Subcutaneous abdominal adipose tissue (tissue), 5 donors: ENCODE measurements at regions not wholly inside any gene's neighbourhood (a gene's known extent, or its start where the extent isn't known, plus 50 kb on each side); places are given as distances from the start of the nearest gene placed in this dataset.
"Not testable (repeated sequence)": the region's sequence is repeated elsewhere in the genome, so short reads cannot be mapped to it uniquely, and the experiment has no call there.

Experiments used
- H3K27ac ChIP-seq: one replicate; pipeline ENCODE4 v1.7.0; 2013; ENCODE audit warnings: low read depth, mild to moderate bottlenecking, inconsistent platforms, low read length, moderate library complexity
- H3K27me3 ChIP-seq, 5 donors: one replicate each; pipeline ENCODE4 v1.7.0; 2013; ENCODE audit warnings: low read length in 5 of 5, inconsistent platforms in 1 of 5; ENCODE audit not compliant: control insufficient read depth in 5 of 5, insufficient read depth in 4 of 5
- H3K36me3 ChIP-seq, 5 donors: one replicate each; pipeline ENCODE4 v1.7.0; 2013; ENCODE audit warnings: low read length in 5 of 5; ENCODE audit not compliant: control insufficient read depth in 5 of 5, insufficient read depth in 5 of 5
- H3K4me1 ChIP-seq, 5 donors: one replicate each; pipeline ENCODE4 v1.7.0; 2013; ENCODE audit warnings: low read length in 5 of 5, mild to moderate bottlenecking in 3 of 5, moderate library complexity in 1 of 5; ENCODE audit not compliant: control insufficient read depth in 5 of 5, insufficient read depth in 5 of 5
- H3K4me3 ChIP-seq, 5 donors: one replicate each; pipeline ENCODE4 v1.7.0; 2013; ENCODE audit warnings: low read length in 5 of 5, low read depth in 1 of 5
- H3K9ac ChIP-seq, 5 donors: one replicate each; pipeline ENCODE4 v1.7.0; 2013; ENCODE audit warnings: low read length in 5 of 5, mild to moderate bottlenecking in 4 of 5, moderate library complexity in 3 of 5
- H3K9me3 ChIP-seq, 5 donors: one replicate each; pipeline ENCODE4 v1.7.0; 2013; ENCODE audit warnings: low read length in 5 of 5; ENCODE audit not compliant: control insufficient read depth in 5 of 5
- donor health status: healthy.
- donor health status: healthy.
- donor health status: healthy.
- donor health status: healthy.
- donor health status: healthy.

GRCh38 chr2:39865751-39866150, 86.7 kb upstream of the THUMPD2 start:
- H3K27ac ChIP-seq = no peak overlapping the region
- H3K4me3 ChIP-seq = no peak overlapping the region
- no peaks in the 10 kb centered on the region for H3K9me3 ChIP-seq
- H3K4me1 ChIP-seq = peaks cover 0 to 4% (median 0%) of the 10 kb centered on the region in 5 donors
- no peaks in the 10 kb centered on the region for H3K27me3 ChIP-seq
- no peak overlapping the region for H3K9ac ChIP-seq
- no peaks in the 10 kb centered on the region for H3K36me3 ChIP-seq

- not testable (repeated sequence) for H3K4me3 ChIP-seq, H3K27ac ChIP-seq, H3K27me3 ChIP-seq, H3K9me3 ChIP-seq, H3K36me3 ChIP-seq, H3K4me1 ChIP-seq, H3K9ac ChIP-seq
Measured at GRCh38 chr2:39863672-39864071, 84.6 kb upstream of the THUMPD2 start.

- no peaks in the 10 kb centered on the region for H3K36me3 ChIP-seq
- H3K9me3 ChIP-seq = no peaks in the 10 kb centered on the region
- no peaks in the 10 kb centered on the region for H3K27me3 ChIP-seq
- no peaks in the 10 kb centered on the region for H3K4me1 ChIP-seq
- no peak overlapping the region for H3K27ac ChIP-seq
- H3K9ac ChIP-seq = no peak overlapping the region
- no peak overlapping the region for H3K4me3 ChIP-seq
Measured at GRCh38 chr2:39860538-39860937, 81.5 kb upstream of the THUMPD2 start.

- no peaks in the 10 kb centered on the region for H3K9me3 ChIP-seq
- no peak overlapping the region for H3K27ac ChIP-seq
- H3K4me3 ChIP-seq = no peak overlapping the region
- no peaks in the 10 kb centered on the region for H3K36me3 ChIP-seq
- H3K27me3 ChIP-seq = no peaks in the 10 kb centered on the region
- H3K4me1 ChIP-seq = no peaks in the 10 kb centered on the region
- no peak overlapping the region for H3K9ac ChIP-seq
Measured at GRCh38 chr2:39858677-39859076, 79.6 kb upstream of the THUMPD2 start.

GRCh38 chr2:39855856-39856255, 76.8 kb upstream of the THUMPD2 start:
- Histone ChIP-seq H3K9ac (no peak overlapping the region), H3K27ac (no peak overlapping the region), H3K36me3 (no peaks in the 10 kb centered on the region), H3K4me3 (no peak overlapping the region), H3K9me3 (no peaks in the 10 kb centered on the region), H3K4me1 (peaks cover 4 to 15% (median 14%) of the 10 kb centered on the region in 5 donors), H3K27me3 (no peaks in the 10 kb centered on the region)

- H3K27me3 ChIP-seq = no peaks in the 10 kb centered on the region
- no peaks in the 10 kb centered on the region for H3K9me3 ChIP-seq
- H3K9ac ChIP-seq = no peak overlapping the region
- H3K27ac ChIP-seq = no peak overlapping the region
- H3K4me1 ChIP-seq = peaks cover 4 to 17% (median 14%) of the 10 kb centered on the region in 5 donors
- no peaks in the 10 kb centered on the region for H3K36me3 ChIP-seq
- H3K4me3 ChIP-seq = no peak overlapping the region
Measured at GRCh38 chr2:39854771-39855170, 75.7 kb upstream of the THUMPD2 start.

GRCh38 chr2:39852831-39853230, 73.8 kb upstream of the THUMPD2 start:
- Histone ChIP-seq H3K27ac (no peak overlapping the region), H3K9me3 (no peaks in the 10 kb centered on the region), H3K36me3 (no peaks in the 10 kb centered on the region), H3K27me3 (no peaks in the 10 kb centered on the region), H3K9ac (no peak overlapping the region), H3K4me3 (no peak overlapping the region), H3K4me1 (peaks cover 4 to 17% (median 14%) of the 10 kb centered on the region in 5 donors)

GRCh38 chr2:39851651-39852110, 72.6 kb upstream of the THUMPD2 start:
- peak overlapping the region in 1 of 5 donors; percentile 5 for H3K9ac ChIP-seq
- no peak overlapping the region for H3K27ac ChIP-seq
- H3K4me1 ChIP-seq = peaks cover 4 to 17% (median 14%) of the 10 kb centered on the region in 5 donors
- H3K27me3 ChIP-seq = no peaks in the 10 kb centered on the region
- H3K4me3 ChIP-seq = peak overlapping the region; percentile 8 to 54 (median 45)
- H3K9me3 ChIP-seq = no peaks in the 10 kb centered on the region
- no peaks in the 10 kb centered on the region for H3K36me3 ChIP-seq

GRCh38 chr2:39851251-39851650, 72.2 kb upstream of the THUMPD2 start:
- Histone ChIP-seq H3K9me3 (no peaks in the 10 kb centered on the region), H3K27ac (no peak overlapping the region), H3K9ac (peak overlapping the region in 1 of 5 donors; percentile 5), H3K4me1 (peaks cover 4 to 19% (median 14%) of the 10 kb centered on the region in 5 donors), H3K27me3 (no peaks in the 10 kb centered on the region), H3K36me3 (no peaks in the 10 kb centered on the region), H3K4me3 (peak overlapping the region in 4 of 5 donors; percentile 31 to 54 (median 45))

GRCh38 chr2:39849982-39850526, 71.0 kb upstream of the THUMPD2 start:
- H3K27ac ChIP-seq = no peak overlapping the region
- H3K9ac ChIP-seq = no peak overlapping the region
- H3K36me3 ChIP-seq = no peaks in the 10 kb centered on the region

More at GRCh38 chr2:39849982-39850526, 71.0 kb upstream of the THUMPD2 start:
- H3K4me3 ChIP-seq = no peak overlapping the region
- no peaks in the 10 kb centered on the region for H3K27me3 ChIP-seq
- H3K9me3 ChIP-seq = no peaks in the 10 kb centered on the region
- H3K4me1 ChIP-seq = peaks cover 4 to 21% (median 14%) of the 10 kb centered on the region in 5 donors
